GM23338 (cell line): ENCODE measurements at regions not wholly inside any gene's neighbourhood (a gene's known extent, or its start where the extent isn't known, plus 50 kb on each side); places are given as distances from the start of the nearest gene placed in this dataset.

Source experiments
- ATAC-seq: fragments of 200-7000 bp; cut with Tn5 transposase; 3 replicates; pipeline ENCODE4 v1.9.1; 2020
- DNase-seq: peaks from one replicate; pipeline ENCODE4 v3.0.0-alpha.2; 2015; ENCODE audit warnings: low spot score
- H2AFZ ChIP-seq: fragments of 200-600 bp; sonication (generic); 2 replicates; pipeline ENCODE4 v1.8.0; 2016; ENCODE audit warnings: antibody characterized with exemption, mild to moderate bottlenecking, moderate library complexity
- H3F3A ChIP-seq: fragments of 200-600 bp; sonication (generic); replicated peaks from 2 replicates; pipeline ENCODE4 v1.8.0; 2017; ENCODE audit warnings: antibody characterized with exemption, mixed run types, low read depth
- H3K27ac ChIP-seq: fragments of 200-600 bp; sonication (generic); 2 replicates; pipeline ENCODE4 v1.6.1; 2016; ENCODE audit warnings: low read depth
- H3K27me3 ChIP-seq: fragments of 200-600 bp; sonication (generic); 2 replicates; pipeline ENCODE4 v1.8.0; 2016; ENCODE audit warnings: mild to moderate bottlenecking, mixed run types, moderate library complexity; ENCODE audit not compliant: insufficient read depth
- H3K36me3 ChIP-seq: fragments of 200-600 bp; sonication (generic); 2 replicates; pipeline ENCODE4 v1.8.0; 2016; ENCODE audit warnings: mild to moderate bottlenecking; ENCODE audit not compliant: insufficient read depth
- H3K4me1 ChIP-seq: fragments of 200-600 bp; sonication (generic); 2 replicates; pipeline ENCODE4 v1.8.0; 2016; ENCODE audit warnings: mild to moderate bottlenecking, moderate library complexity; ENCODE audit not compliant: insufficient read depth
- H3K4me2 ChIP-seq: fragments of 200-600 bp; sonication (generic); 2 replicates; pipeline ENCODE4 v1.7.1; 2017; ENCODE audit warnings: mixed run types
- H3K4me3 ChIP-seq: fragments of 200-600 bp; sonication (generic); 2 replicates; pipeline ENCODE4 v1.6.1; 2016; ENCODE audit warnings: mixed run types
- H3K79me2 ChIP-seq: fragments of 200-600 bp; sonication (generic); replicated peaks from 2 replicates; pipeline ENCODE4 v1.8.0; 2017; ENCODE audit warnings: mild to moderate bottlenecking; ENCODE audit not compliant: insufficient read depth
- H3K9me2 ChIP-seq: fragments of 200-600 bp; sonication (generic); 2 replicates; pipeline ENCODE4 v1.8.0; 2017; ENCODE audit not compliant: insufficient read depth
- H4K20me1 ChIP-seq: fragments of 200-600 bp; sonication (generic); replicated peaks from 2 replicates; pipeline ENCODE4 v1.8.0; 2017; ENCODE audit warnings: mild to moderate bottlenecking; ENCODE audit not compliant: insufficient read depth
- H3K27ac Mint-ChIP-seq: 2 replicates; pipeline ENCODE4 v1.8.0; 2020; ENCODE audit warnings: inconsistent platforms, mild to moderate bottlenecking, moderate library complexity, mixed read lengths
- H3K27me3 Mint-ChIP-seq: 3 replicates; pipeline ENCODE4 v1.8.0; 2022; ENCODE audit warnings: low read depth, mild to moderate bottlenecking, moderate library complexity, mixed read lengths, inconsistent platforms; ENCODE audit not compliant: insufficient read depth, poor library complexity
- H3K36me3 Mint-ChIP-seq: 3 replicates; pipeline ENCODE4 v1.8.0; 2021; ENCODE audit warnings: low read depth, mild to moderate bottlenecking, inconsistent platforms, moderate library complexity, mixed read lengths
- H3K4me1 Mint-ChIP-seq: 3 replicates; pipeline ENCODE4 v1.8.0; 2020; ENCODE audit warnings: mild to moderate bottlenecking, inconsistent platforms, mixed read lengths
- H3K4me3 Mint-ChIP-seq: 3 replicates; pipeline ENCODE4 v1.8.0; 2021; ENCODE audit warnings: moderate library complexity, mild to moderate bottlenecking, inconsistent platforms, mixed read lengths
- H3K9me3 Mint-ChIP-seq: 3 replicates; pipeline ENCODE4 v1.8.0; 2020; ENCODE audit warnings: moderate library complexity, mild to moderate bottlenecking, inconsistent platforms, mixed read lengths
- CREB1 ChIP-seq: fragments of 250-450 bp; sonication (Bioruptor Pico); IDR thresholded peaks from 2 replicates; pipeline ENCODE4 v1.5.0; 2020; ENCODE audit warnings: low read depth, mild to moderate bottlenecking, moderate library complexity
- EZH2phosphoT487 ChIP-seq: fragments of 200-600 bp; sonication (generic); IDR thresholded peaks from one replicate; pipeline ENCODE4 v1.8.1; 2018; ENCODE audit warnings: antibody characterized with exemption; ENCODE audit not compliant: unreplicated experiment
- JUNB ChIP-seq: IDR thresholded peaks from one replicate; pipeline ENCODE4 v1.6.1; 2016; ENCODE audit warnings: antibody characterized with exemption; ENCODE audit not compliant: unreplicated experiment
- NANOG ChIP-seq: IDR thresholded peaks from 2 replicates; pipeline ENCODE4 v1.6.1; 2016; ENCODE audit warnings: antibody characterized with exemption, borderline replicate concordance
- POLR2AphosphoS5 ChIP-seq: IDR thresholded peaks from 2 replicates; pipeline ENCODE4 v1.6.1; 2016; ENCODE audit warnings: antibody characterized with exemption, low read depth
- STAT1 ChIP-seq: IDR thresholded peaks from one replicate; pipeline ENCODE4 v1.6.1; 2016; ENCODE audit warnings: antibody characterized with exemption; ENCODE audit not compliant: unreplicated experiment
- ZNF331 ChIP-seq: fragments of 250-450 bp; sonication (Bioruptor Pico); IDR thresholded peaks from 2 replicates; pipeline ENCODE4 v1.5.0; 2020; ENCODE audit warnings: low read depth, mild to moderate bottlenecking, moderate library complexity
- ZNF462 ChIP-seq: fragments of 250-450 bp; sonication (Bioruptor Pico); IDR thresholded peaks from 2 replicates; pipeline ENCODE4 v1.5.0; 2020; ENCODE audit warnings: mild to moderate bottlenecking, moderate library complexity
- TF ChIP-seq, protein P1 (sequence below), 2 experiments: fragments of 200-600 bp in 1 of 2; sonication (generic) in 1 of 2; conservative IDR thresholded peaks; 2 replicates each; pipeline versions ENCODE4 v1.5.1 to v1.6.1; 2016 to 2017; ENCODE audit warnings: antibody characterized with exemption in 2 of 2, low read depth in 2 of 2, mild to moderate bottlenecking in 2 of 2, moderate library complexity in 1 of 2
- TF ChIP-seq, protein P2 (sequence below): IDR thresholded peaks from one replicate; pipeline ENCODE4 v1.6.1; 2018; ENCODE audit warnings: antibody characterized with exemption; ENCODE audit not compliant: unreplicated experiment
- TF ChIP-seq, protein P3 (sequence below): IDR thresholded peaks from 2 replicates; pipeline ENCODE4 v1.6.1; 2016; ENCODE audit warnings: antibody characterized with exemption

GRCh38 chr14:27660683-27661082 lies 1062.8 kb upstream of the NOVA1 start (continued):
- TF ChIP-seq, protein P1, sequence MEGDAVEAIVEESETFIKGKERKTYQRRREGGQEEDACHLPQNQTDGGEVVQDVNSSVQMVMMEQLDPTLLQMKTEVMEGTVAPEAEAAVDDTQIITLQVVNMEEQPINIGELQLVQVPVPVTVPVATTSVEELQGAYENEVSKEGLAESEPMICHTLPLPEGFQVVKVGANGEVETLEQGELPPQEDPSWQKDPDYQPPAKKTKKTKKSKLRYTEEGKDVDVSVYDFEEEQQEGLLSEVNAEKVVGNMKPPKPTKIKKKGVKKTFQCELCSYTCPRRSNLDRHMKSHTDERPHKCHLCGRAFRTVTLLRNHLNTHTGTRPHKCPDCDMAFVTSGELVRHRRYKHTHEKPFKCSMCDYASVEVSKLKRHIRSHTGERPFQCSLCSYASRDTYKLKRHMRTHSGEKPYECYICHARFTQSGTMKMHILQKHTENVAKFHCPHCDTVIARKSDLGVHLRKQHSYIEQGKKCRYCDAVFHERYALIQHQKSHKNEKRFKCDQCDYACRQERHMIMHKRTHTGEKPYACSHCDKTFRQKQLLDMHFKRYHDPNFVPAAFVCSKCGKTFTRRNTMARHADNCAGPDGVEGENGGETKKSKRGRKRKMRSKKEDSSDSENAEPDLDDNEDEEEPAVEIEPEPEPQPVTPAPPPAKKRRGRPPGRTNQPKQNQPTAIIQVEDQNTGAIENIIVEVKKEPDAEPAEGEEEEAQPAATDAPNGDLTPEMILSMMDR (conservative IDR thresholded peaks at IDR 0.05; ENCODE audit: low read depth in 2 of 2) = no peak
- TF ChIP-seq ZNF331 = no peak
- TF ChIP-seq, protein P2, sequence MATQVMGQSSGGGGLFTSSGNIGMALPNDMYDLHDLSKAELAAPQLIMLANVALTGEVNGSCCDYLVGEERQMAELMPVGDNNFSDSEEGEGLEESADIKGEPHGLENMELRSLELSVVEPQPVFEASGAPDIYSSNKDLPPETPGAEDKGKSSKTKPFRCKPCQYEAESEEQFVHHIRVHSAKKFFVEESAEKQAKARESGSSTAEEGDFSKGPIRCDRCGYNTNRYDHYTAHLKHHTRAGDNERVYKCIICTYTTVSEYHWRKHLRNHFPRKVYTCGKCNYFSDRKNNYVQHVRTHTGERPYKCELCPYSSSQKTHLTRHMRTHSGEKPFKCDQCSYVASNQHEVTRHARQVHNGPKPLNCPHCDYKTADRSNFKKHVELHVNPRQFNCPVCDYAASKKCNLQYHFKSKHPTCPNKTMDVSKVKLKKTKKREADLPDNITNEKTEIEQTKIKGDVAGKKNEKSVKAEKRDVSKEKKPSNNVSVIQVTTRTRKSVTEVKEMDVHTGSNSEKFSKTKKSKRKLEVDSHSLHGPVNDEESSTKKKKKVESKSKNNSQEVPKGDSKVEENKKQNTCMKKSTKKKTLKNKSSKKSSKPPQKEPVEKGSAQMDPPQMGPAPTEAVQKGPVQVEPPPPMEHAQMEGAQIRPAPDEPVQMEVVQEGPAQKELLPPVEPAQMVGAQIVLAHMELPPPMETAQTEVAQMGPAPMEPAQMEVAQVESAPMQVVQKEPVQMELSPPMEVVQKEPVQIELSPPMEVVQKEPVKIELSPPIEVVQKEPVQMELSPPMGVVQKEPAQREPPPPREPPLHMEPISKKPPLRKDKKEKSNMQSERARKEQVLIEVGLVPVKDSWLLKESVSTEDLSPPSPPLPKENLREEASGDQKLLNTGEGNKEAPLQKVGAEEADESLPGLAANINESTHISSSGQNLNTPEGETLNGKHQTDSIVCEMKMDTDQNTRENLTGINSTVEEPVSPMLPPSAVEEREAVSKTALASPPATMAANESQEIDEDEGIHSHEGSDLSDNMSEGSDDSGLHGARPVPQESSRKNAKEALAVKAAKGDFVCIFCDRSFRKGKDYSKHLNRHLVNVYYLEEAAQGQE = no peak

- ATAC-seq (no peak), DNase-seq (no peak)
- Mint-ChIP-seq H3K4me3 (no peak overlapping the region), H3K27me3 (no peaks in the 10 kb centered on the region), H3K4me1 (peaks cover 10% of the 10 kb centered on the region), H3K27ac (no peak overlapping the region), H3K9me3 (peaks cover 12% of the 10 kb centered on the region; the same call in 2 of the 3 replicates), H3K36me3 (peaks cover 9% of the 10 kb centered on the region; the same call in 1 of the 3 replicates)
- H3K27ac ChIP-seq = no peak overlapping the region
- H3F3A ChIP-seq = no peaks in the 10 kb centered on the region
- H3K79me2 ChIP-seq = peaks cover 27% of the 10 kb centered on the region
- H3K4me1 ChIP-seq = peaks cover 6% of the 10 kb centered on the region
- H4K20me1 ChIP-seq = no peaks in the 10 kb centered on the region
- no peaks in the 10 kb centered on the region for H3K36me3 ChIP-seq
- H3K4me3 ChIP-seq = no peak overlapping the region
- no peaks in the 10 kb centered on the region for H3K27me3 ChIP-seq
- H3K4me2 ChIP-seq = no peak overlapping the region
- no peak overlapping the region for H2AFZ ChIP-seq
- H3K9me2 ChIP-seq = no peaks in the 10 kb centered on the region
- TF ChIP-seq EZH2phosphoT487 = no peak
- TF ChIP-seq, protein P3, sequence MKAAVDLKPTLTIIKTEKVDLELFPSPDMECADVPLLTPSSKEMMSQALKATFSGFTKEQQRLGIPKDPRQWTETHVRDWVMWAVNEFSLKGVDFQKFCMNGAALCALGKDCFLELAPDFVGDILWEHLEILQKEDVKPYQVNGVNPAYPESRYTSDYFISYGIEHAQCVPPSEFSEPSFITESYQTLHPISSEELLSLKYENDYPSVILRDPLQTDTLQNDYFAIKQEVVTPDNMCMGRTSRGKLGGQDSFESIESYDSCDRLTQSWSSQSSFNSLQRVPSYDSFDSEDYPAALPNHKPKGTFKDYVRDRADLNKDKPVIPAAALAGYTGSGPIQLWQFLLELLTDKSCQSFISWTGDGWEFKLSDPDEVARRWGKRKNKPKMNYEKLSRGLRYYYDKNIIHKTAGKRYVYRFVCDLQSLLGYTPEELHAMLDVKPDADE = no peak
- no peak for TF ChIP-seq ZNF331
- TF ChIP-seq NANOG = no peak
- TF ChIP-seq JUNB = no peak
- TF ChIP-seq ZNF462 = no peak
- no peak for TF ChIP-seq POLR2AphosphoS5
- TF ChIP-seq CREB1 (CRISPR knock-in tag) = no peak
- TF ChIP-seq, protein P1 (conservative IDR thresholded peaks at IDR 0.05; ENCODE audit: low read depth in 2 of 2) = no peak
- TF ChIP-seq STAT1 = no peak
These were observed 1070.7 kb upstream of the NOVA1 start for GRCh38 chr14:27668531-27668930.
